GM12873 (cell line): ENCODE measurements at regions not wholly inside any gene's neighbourhood (a gene's known extent, or its start where the extent isn't known, plus 50 kb on each side); places are given as distances from the start of the nearest gene placed in this dataset.

ENCODE experiments used
- CTCF ChIP-seq: IDR thresholded peaks from 2 replicates; pipeline ENCODE4 v1.5.1; 2012; ENCODE audit warnings: low read depth, mild to moderate bottlenecking, moderate library complexity, low read length, control low read depth; ENCODE audit not compliant: insufficient read depth; ENCODE audit errors: missing control alignments

GRCh38 chr3:194281766-194282165 is 69.4 kb downstream of the CPN2 start:
- TF ChIP-seq CTCF: no peak

GRCh38 chr3:194282436-194283122 is 68.5 kb downstream of the CPN2 start:
- no peak for TF ChIP-seq CTCF

- TF ChIP-seq CTCF: no peak
These were observed 67.7 kb downstream of the CPN2 start for GRCh38 chr3:194283221-194284006.

- TF ChIP-seq CTCF: no peak
These were observed 66.8 kb downstream of the CPN2 start for GRCh38 chr3:194284351-194284750.

GRCh38 chr3:194285024-194285849 is 65.9 kb downstream of the CPN2 start:
- TF ChIP-seq CTCF: no peak

- no peak for TF ChIP-seq CTCF
These were observed 65.3 kb downstream of the CPN2 start for GRCh38 chr3:194285850-194286197.
